H1 (cell line): ENCODE measurements at regions not wholly inside any gene's neighbourhood (a gene's known extent, or its start where the extent isn't known, plus 50 kb on each side); places are given as distances from the start of the nearest gene placed in this dataset.

Source experiments
- ASH2L ChIP-seq: fragments of 200-600, 300-600 bp; sonication (generic); IDR thresholded peaks from one replicate; pipeline ENCODE4 v1.7.1; 2017; ENCODE audit warnings: low read length
- CHD2 ChIP-seq: IDR thresholded peaks from 2 replicates; pipeline ENCODE4 v1.6.1; 2012; ENCODE audit warnings: low read length, improper control_type of control experiment
- CREB1 ChIP-seq: IDR thresholded peaks from 2 replicates; pipeline ENCODE4 v1.6.1; 2012; ENCODE audit warnings: inconsistent platforms
- KDM1A ChIP-seq: fragments of 200-600, 300-600 bp; sonication (generic); IDR thresholded peaks from 2 replicates; pipeline ENCODE4 v1.7.1; 2016; ENCODE audit warnings: mild to moderate bottlenecking, low read length, borderline replicate concordance
- MAX ChIP-seq: IDR thresholded peaks from 2 replicates; pipeline ENCODE4 v1.6.1; 2012; ENCODE audit warnings: inconsistent platforms
- NANOG ChIP-seq: IDR thresholded peaks from 2 replicates; pipeline ENCODE4 v1.6.1; 2011; ENCODE audit warnings: low read length, low read depth, mild to moderate bottlenecking, inconsistent platforms; ENCODE audit not compliant: insufficient read depth, poor library complexity, severe bottlenecking
- RXRA ChIP-seq: IDR thresholded peaks from 2 replicates; pipeline ENCODE4 v1.6.1; 2011; ENCODE audit warnings: low read depth, mild to moderate bottlenecking, low read length, moderate library complexity; ENCODE audit not compliant: insufficient read depth

GRCh38 chr6:16979677-16980370 lies 122.0 kb upstream of the STMND1 start (continued):
- no peak for TF ChIP-seq CHD2
- no peak for TF ChIP-seq RXRA
- TF ChIP-seq NANOG = no peak
- no peak for TF ChIP-seq ASH2L
- no peak for TF ChIP-seq CREB1
- no peak for TF ChIP-seq KDM1A
- TF ChIP-seq MAX = no peak
